Stimulated activated CD8-positive, alpha-beta memory T cell treated with anti-CD3 and anti-CD28 coated beads, Interleukin-15, amount 100 ng/mL, for 24 hours (primary cell): ENCODE measurements at regions not wholly inside any gene's neighbourhood (a gene's known extent, or its start where the extent isn't known, plus 50 kb on each side); places are given as distances from the start of the nearest gene placed in this dataset.
"Not testable (repeated sequence)": the region's sequence is repeated elsewhere in the genome, so short reads cannot be mapped to it uniquely, and the experiment has no call there.

Source experiments
- DNase-seq: peaks from one replicate; pipeline ENCODE4 v3.0.0-alpha.2; 2020; ENCODE audit warnings: low read depth

- no peak for DNase-seq
These were observed 68.5 kb upstream of the MAP9 start for GRCh38 chr4:155445306-155445705.

GRCh38 chr4:155444721-155445120 lies 68.0 kb upstream of the MAP9 start:
- no peak for DNase-seq

GRCh38 chr4:155442267-155443105 lies 65.7 kb upstream of the MAP9 start:
- peak; percentile 29 for DNase-seq

GRCh38 chr4:155441475-155441874 lies 64.7 kb upstream of the MAP9 start:
- DNase-seq, result no peak

GRCh38 chr4:155439760-155440159 lies 63.0 kb upstream of the MAP9 start:
- not testable (repeated sequence) for DNase-seq

GRCh38 chr4:155434904-155435303 lies 58.1 kb upstream of the MAP9 start:
- no peak for DNase-seq

- no peak for DNase-seq
These were observed 57.6 kb upstream of the MAP9 start for GRCh38 chr4:155434366-155434765.

- DNase-seq, result no peak
These were observed 57.0 kb upstream of the MAP9 start for GRCh38 chr4:155433636-155434360.

- no peak for DNase-seq
These were observed 54.4 kb upstream of the MAP9 start for GRCh38 chr4:155430895-155431795.

GRCh38 chr4:155428128-155428527 lies 51.4 kb upstream of the MAP9 start:
- no peak for DNase-seq

- DNase-seq, result no peak
These were observed 50.2 kb upstream of the MAP9 start for GRCh38 chr4:155426953-155427352.
